ENCODE measurements at regions not wholly inside any gene's neighbourhood (a gene's known extent, or its start where the extent isn't known, plus 50 kb on each side); places are given as distances from the start of the nearest gene placed in this dataset.

- DNase-seq (ENCODE audit: low read depth): no peak
These were observed 218.4 kb upstream of the TMEM161B start for GRCh38 chr5:88487066-88487465.

- DNase-seq (ENCODE audit: low read depth): no peak
These were observed 217.8 kb upstream of the TMEM161B start for GRCh38 chr5:88486431-88486830.

- DNase-seq (ENCODE audit: low read depth): no peak
These were observed 216.9 kb upstream of the TMEM161B start for GRCh38 chr5:88485531-88485930.

GRCh38 chr5:88483964-88484672, 215.5 kb upstream of the TMEM161B start:
- no peak for DNase-seq (ENCODE audit: low read depth)

GRCh38 chr5:88480801-88481499, 212.3 kb upstream of the TMEM161B start:
- DNase-seq (ENCODE audit: low read depth): no peak

- no peak for DNase-seq (ENCODE audit: low read depth)
These were observed 211.6 kb upstream of the TMEM161B start for GRCh38 chr5:88480245-88480644.

GRCh38 chr5:88474574-88474973, 205.9 kb upstream of the TMEM161B start:
- DNase-seq (ENCODE audit: low read depth): no peak

- DNase-seq (ENCODE audit: low read depth): no peak
These were observed 202.1 kb upstream of the TMEM161B start for GRCh38 chr5:88470745-88471144.

- no peak for DNase-seq (ENCODE audit: low read depth)
These were observed 191.3 kb upstream of the TMEM161B start for GRCh38 chr5:88459971-88460370.

GRCh38 chr5:88452820-88453219, 184.2 kb upstream of the TMEM161B start:
- no peak for DNase-seq (ENCODE audit: low read depth)

- DNase-seq (ENCODE audit: low read depth): no peak
These were observed 181.6 kb upstream of the TMEM161B start for GRCh38 chr5:88450239-88450638.

- no peak for DNase-seq (ENCODE audit: low read depth)
These were observed 169.4 kb upstream of the TMEM161B start for GRCh38 chr5:88438006-88438405.

- no peak for DNase-seq (ENCODE audit: low read depth)
These were observed 167.6 kb upstream of the TMEM161B start for GRCh38 chr5:88436290-88436689.

GRCh38 chr5:88428633-88429032, 160.0 kb upstream of the TMEM161B start:
- no peak for DNase-seq (ENCODE audit: low read depth)

GRCh38 chr5:88426441-88426840, 157.8 kb upstream of the TMEM161B start:
- DNase-seq (ENCODE audit: low read depth): no peak

- no peak for DNase-seq (ENCODE audit: low read depth)
These were observed 156.5 kb upstream of the TMEM161B start for GRCh38 chr5:88425124-88425523.

GRCh38 chr5:88419931-88420330, 151.3 kb upstream of the TMEM161B start:
- no peak for DNase-seq (ENCODE audit: low read depth)

GRCh38 chr5:88407341-88407740, 138.7 kb upstream of the TMEM161B start:
- DNase-seq (ENCODE audit: low read depth): no peak

GRCh38 chr5:88405783-88406182, 137.1 kb upstream of the TMEM161B start:
- DNase-seq (ENCODE audit: low read depth): no peak

GRCh38 chr5:88404405-88404804, 135.8 kb upstream of the TMEM161B start:
- DNase-seq (ENCODE audit: low read depth): no peak

GRCh38 chr5:88401686-88402085, 133.0 kb upstream of the TMEM161B start:
- DNase-seq (ENCODE audit: low read depth): no peak

- DNase-seq (ENCODE audit: low read depth): no peak
These were observed 132.6 kb upstream of the TMEM161B start for GRCh38 chr5:88401228-88401627.

GRCh38 chr5:88399561-88399960, 130.9 kb upstream of the TMEM161B start:
- no peak for DNase-seq (ENCODE audit: low read depth)

- no peak for DNase-seq (ENCODE audit: low read depth)
These were observed 129.7 kb upstream of the TMEM161B start for GRCh38 chr5:88398316-88398715.

Data from GM04504 (cell line).